GM21576 (cell line): ENCODE measurements at regions not wholly inside any gene's neighbourhood (a gene's known extent, or its start where the extent isn't known, plus 50 kb on each side); places are given as distances from the start of the nearest gene placed in this dataset.
"Not testable (repeated sequence)": the region's sequence is repeated elsewhere in the genome, so short reads cannot be mapped to it uniquely, and the experiment has no call there.

ENCODE experiments used
- ATAC-seq: cut with Tn5 transposase; IDR thresholded peaks from one replicate; pipeline ENCODE4 v1.9.1; 2021; ENCODE audit warnings: mild to moderate bottlenecking, moderate library complexity; ENCODE audit not compliant: unreplicated experiment

- ATAC-seq: no peak
Measured at GRCh38 chr12:63508543-63508942, 159.8 kb downstream of the DPY19L2 start.

GRCh38 chr12:63499567-63499966 lies 168.7 kb downstream of the DPY19L2 start:
- no peak for ATAC-seq

- ATAC-seq: no peak
Measured at GRCh38 chr12:63498239-63498638, 170.1 kb downstream of the DPY19L2 start.

GRCh38 chr12:63496654-63497053 lies 171.6 kb downstream of the DPY19L2 start:
- no peak for ATAC-seq

- ATAC-seq: no peak
Measured at GRCh38 chr12:63495974-63496373, 172.3 kb downstream of the DPY19L2 start.

- not testable (repeated sequence) for ATAC-seq
Measured at GRCh38 chr12:63493357-63493756, 174.9 kb downstream of the DPY19L2 start.

GRCh38 chr12:63480186-63480585 lies 188.1 kb downstream of the DPY19L2 start:
- no peak for ATAC-seq

- ATAC-seq: no peak
Measured at GRCh38 chr12:63470161-63470560, 198.1 kb downstream of the DPY19L2 start.

- no peak for ATAC-seq
Measured at GRCh38 chr12:63467951-63468350, 200.3 kb downstream of the DPY19L2 start.

- ATAC-seq: no peak
Measured at GRCh38 chr12:63457857-63458256, 210.4 kb downstream of the DPY19L2 start.

GRCh38 chr12:63457428-63457827 lies 210.9 kb downstream of the DPY19L2 start:
- no peak for ATAC-seq

GRCh38 chr12:63450816-63451215 lies 217.5 kb downstream of the DPY19L2 start:
- ATAC-seq: no peak

- ATAC-seq: no peak
Measured at GRCh38 chr12:63450334-63450733, 218.0 kb downstream of the DPY19L2 start.

- no peak for ATAC-seq
Measured at GRCh38 chr12:63445224-63445880, 222.9 kb downstream of the DPY19L2 start.

GRCh38 chr12:63440048-63440447 lies 228.2 kb downstream of the DPY19L2 start:
- ATAC-seq: no peak

GRCh38 chr12:63434384-63434783 lies 233.9 kb downstream of the DPY19L2 start:
- ATAC-seq: not testable (repeated sequence)

GRCh38 chr12:63427969-63428368 lies 240.3 kb downstream of the DPY19L2 start:
- not testable (repeated sequence) for ATAC-seq

- ATAC-seq: not testable (repeated sequence)
Measured at GRCh38 chr12:63427029-63427428, 241.3 kb downstream of the DPY19L2 start.

- ATAC-seq: no peak
Measured at GRCh38 chr12:63424671-63425070, 243.6 kb downstream of the DPY19L2 start.

GRCh38 chr12:63423839-63424238 lies 244.5 kb downstream of the DPY19L2 start:
- no peak for ATAC-seq

- ATAC-seq: peak; percentile 95
Measured at GRCh38 chr12:63420206-63420644, 248.1 kb downstream of the DPY19L2 start.

GRCh38 chr12:63419154-63419553 lies 249.1 kb downstream of the DPY19L2 start:
- ATAC-seq: no peak

GRCh38 chr12:63416788-63417187 lies 251.5 kb downstream of the DPY19L2 start:
- ATAC-seq: no peak
